ENCODE measurements at regions not wholly inside any gene's neighbourhood (a gene's known extent, or its start where the extent isn't known, plus 50 kb on each side); places are given as distances from the start of the nearest gene placed in this dataset.
"Not testable (repeated sequence)": the region's sequence is repeated elsewhere in the genome, so short reads cannot be mapped to it uniquely, and the experiment has no call there.

- not testable (repeated sequence) for TF ChIP-seq CTCF (IDR thresholded peaks at IDR 0.05; ENCODE audit: low read depth, low read length, missing input control); TAF1 (conservative IDR thresholded peaks at IDR 0.05); HNF4G (IDR thresholded peaks at IDR 0.05); MAX (IDR thresholded peaks at IDR 0.05)
Observed at GRCh38 chrX:141520750-141521149, 63.8 kb downstream of the SPANXA1 start.

Data from liver (tissue), 3 donors.